ENCODE measurements at regions not wholly inside any gene's neighbourhood (a gene's known extent, or its start where the extent isn't known, plus 50 kb on each side); places are given as distances from the start of the nearest gene placed in this dataset.

DNA sequence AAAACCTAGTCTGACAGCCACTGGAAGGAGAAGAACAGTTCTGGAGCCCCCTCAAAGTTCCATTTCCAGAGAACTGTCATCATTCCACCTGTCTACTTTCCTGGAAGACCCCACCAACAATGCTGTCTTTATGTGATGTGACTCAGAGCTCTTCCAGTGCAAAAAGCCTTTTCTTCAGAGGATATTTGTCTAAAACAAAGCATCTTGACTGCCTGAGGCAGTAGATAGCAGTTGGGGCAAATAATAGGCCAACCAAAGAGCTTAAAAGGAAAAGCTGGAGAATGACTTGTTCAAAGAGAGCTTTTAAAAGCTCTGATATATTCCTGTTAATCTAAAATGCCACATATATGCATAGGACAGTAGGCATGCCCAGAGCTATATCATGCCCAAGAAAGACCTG lies 62.6 kb downstream of the MIS18A start:
- no peaks in the 10 kb centered on the region for H3K4me1 Mint-ChIP-seq
- H3K4me3 Mint-ChIP-seq = no peak overlapping the region
- no peaks in the 10 kb centered on the region for H3K27me3 ChIP-seq (ENCODE audit: control insufficient read depth, insufficient read depth, low read length)
- H3K36me3 ChIP-seq (ENCODE audit: control insufficient read depth, insufficient read depth, low read length) = no peaks in the 10 kb centered on the region
- DNase-seq (no peak), ATAC-seq (no peak)
- no peak overlapping the region for H3K27ac Mint-ChIP-seq
- H3K27ac ChIP-seq (ENCODE audit: low read length) = no peak overlapping the region
- TF ChIP-seq, protein P1, sequence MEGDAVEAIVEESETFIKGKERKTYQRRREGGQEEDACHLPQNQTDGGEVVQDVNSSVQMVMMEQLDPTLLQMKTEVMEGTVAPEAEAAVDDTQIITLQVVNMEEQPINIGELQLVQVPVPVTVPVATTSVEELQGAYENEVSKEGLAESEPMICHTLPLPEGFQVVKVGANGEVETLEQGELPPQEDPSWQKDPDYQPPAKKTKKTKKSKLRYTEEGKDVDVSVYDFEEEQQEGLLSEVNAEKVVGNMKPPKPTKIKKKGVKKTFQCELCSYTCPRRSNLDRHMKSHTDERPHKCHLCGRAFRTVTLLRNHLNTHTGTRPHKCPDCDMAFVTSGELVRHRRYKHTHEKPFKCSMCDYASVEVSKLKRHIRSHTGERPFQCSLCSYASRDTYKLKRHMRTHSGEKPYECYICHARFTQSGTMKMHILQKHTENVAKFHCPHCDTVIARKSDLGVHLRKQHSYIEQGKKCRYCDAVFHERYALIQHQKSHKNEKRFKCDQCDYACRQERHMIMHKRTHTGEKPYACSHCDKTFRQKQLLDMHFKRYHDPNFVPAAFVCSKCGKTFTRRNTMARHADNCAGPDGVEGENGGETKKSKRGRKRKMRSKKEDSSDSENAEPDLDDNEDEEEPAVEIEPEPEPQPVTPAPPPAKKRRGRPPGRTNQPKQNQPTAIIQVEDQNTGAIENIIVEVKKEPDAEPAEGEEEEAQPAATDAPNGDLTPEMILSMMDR (IDR thresholded peaks at IDR 0.05) = no peak
- H3K4me1 ChIP-seq (ENCODE audit: control insufficient read depth, insufficient read depth, low read length) = no peaks in the 10 kb centered on the region
- H3K4me3 ChIP-seq (ENCODE audit: low read length) = no peak overlapping the region
- peaks cover 0 to 2% of the 10 kb centered on the region in 2 donors for H3K9me3 Mint-ChIP-seq
- intact Hi-C loops (cut with micrococcal nuclease) = no loop called here
- H3K36me3 Mint-ChIP-seq = no peaks in the 10 kb centered on the region
- peaks cover 8 to 22% of the 10 kb centered on the region in 2 donors for H3K27me3 Mint-ChIP-seq (ENCODE audit: low read depth in 2 of 2)
- H3K9me3 ChIP-seq (ENCODE audit: control insufficient read depth, insufficient read depth, low read length) = no peaks in the 10 kb centered on the region

DNA sequence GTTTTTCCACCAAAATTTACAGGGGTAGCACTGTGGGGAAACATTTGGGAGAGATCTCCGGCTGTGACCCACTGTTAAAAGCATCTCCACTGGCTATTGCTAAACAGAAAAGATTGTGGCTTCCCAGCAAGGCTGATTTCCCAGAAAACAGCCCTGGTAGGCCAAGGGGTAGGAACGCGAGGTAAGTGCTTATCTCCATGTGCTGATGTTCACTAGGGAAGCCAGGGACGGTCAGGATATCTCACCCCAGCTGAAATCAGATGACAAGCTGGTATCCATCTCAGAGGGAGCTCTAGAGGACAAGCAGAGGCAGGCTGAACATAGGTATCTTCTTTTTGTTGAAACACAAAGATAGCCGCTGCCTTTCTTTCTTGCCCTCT lies 63.6 kb downstream of the MIS18A start:
- Mint-ChIP-seq H3K4me1 (no peaks in the 10 kb centered on the region), H3K36me3 (no peaks in the 10 kb centered on the region), H3K27me3 (ENCODE audit: low read depth in 2 of 2) (peaks cover 8 to 14% of the 10 kb centered on the region in 2 donors), H3K9me3 (no peaks in the 10 kb centered on the region), H3K27ac (no peak overlapping the region), H3K4me3 (no peak overlapping the region)
- no peaks in the 10 kb centered on the region for H3K9me3 ChIP-seq (ENCODE audit: control insufficient read depth, insufficient read depth, low read length)
- WGBS (ENCODE audit: insufficient coverage) = 87% methylated on average over 5 of the region's 5 CpGs
- no peaks in the 10 kb centered on the region for H3K36me3 ChIP-seq (ENCODE audit: control insufficient read depth, insufficient read depth, low read length)
- no peaks in the 10 kb centered on the region for H3K4me1 ChIP-seq (ENCODE audit: control insufficient read depth, insufficient read depth, low read length)
- TF ChIP-seq, protein P1 (IDR thresholded peaks at IDR 0.05) = no peak
- H3K4me3 ChIP-seq (ENCODE audit: low read length) = no peak overlapping the region
- ATAC-seq (no peak), DNase-seq (no peak)
- intact Hi-C loops (cut with micrococcal nuclease) = no loop called here
- no peaks in the 10 kb centered on the region for H3K27me3 ChIP-seq (ENCODE audit: control insufficient read depth, insufficient read depth, low read length)
- H3K27ac ChIP-seq (ENCODE audit: low read length) = no peak overlapping the region

GRCh38 chr21:32214654-32215305 lies 64.1 kb downstream of the MIS18A start:
- Mint-ChIP-seq H3K9me3 (no peaks in the 10 kb centered on the region), H3K27ac (no peak overlapping the region), H3K4me1 (no peaks in the 10 kb centered on the region), H3K4me3 (no peak overlapping the region), H3K27me3 (ENCODE audit: low read depth in 2 of 2) (peaks cover 8 to 13% of the 10 kb centered on the region in 2 donors), H3K36me3 (no peaks in the 10 kb centered on the region)
- WGBS (ENCODE audit: insufficient coverage) = 82% methylated on average over 5 of the region's 5 CpGs
- Histone ChIP-seq H3K4me1 (ENCODE audit: control insufficient read depth, insufficient read depth, low read length) (no peaks in the 10 kb centered on the region), H3K9me3 (ENCODE audit: control insufficient read depth, insufficient read depth, low read length) (no peaks in the 10 kb centered on the region), H3K4me3 (ENCODE audit: low read length) (no peak overlapping the region), H3K27ac (ENCODE audit: low read length) (no peak overlapping the region), H3K27me3 (ENCODE audit: control insufficient read depth, insufficient read depth, low read length) (no peaks in the 10 kb centered on the region), H3K36me3 (ENCODE audit: control insufficient read depth, insufficient read depth, low read length) (no peaks in the 10 kb centered on the region)
- intact Hi-C loops (cut with micrococcal nuclease) = no loop called here
- TF ChIP-seq, protein P1 (IDR thresholded peaks at IDR 0.05) = no peak
- no peak for ATAC-seq
- DNase-seq = no peak

- 82% methylated on average over 4 of the region's 4 CpGs for WGBS (ENCODE audit: insufficient coverage)
- H3K36me3 Mint-ChIP-seq = no peaks in the 10 kb centered on the region
- Histone ChIP-seq H3K27ac (ENCODE audit: low read length) (no peak overlapping the region), H3K27me3 (ENCODE audit: control insufficient read depth, insufficient read depth, low read length) (no peaks in the 10 kb centered on the region), H3K9me3 (ENCODE audit: control insufficient read depth, insufficient read depth, low read length) (no peaks in the 10 kb centered on the region), H3K36me3 (ENCODE audit: control insufficient read depth, insufficient read depth, low read length) (no peaks in the 10 kb centered on the region), H3K4me3 (ENCODE audit: low read length) (no peak overlapping the region), H3K4me1 (ENCODE audit: control insufficient read depth, insufficient read depth, low read length) (no peaks in the 10 kb centered on the region)
- H3K27ac Mint-ChIP-seq = no peak overlapping the region
- ATAC-seq = no peak
- DNase-seq = no peak
- TF ChIP-seq, protein P1 (IDR thresholded peaks at IDR 0.05) = no peak
- peaks cover 4 to 15% of the 10 kb centered on the region in 2 donors for H3K27me3 Mint-ChIP-seq (ENCODE audit: low read depth in 2 of 2)
- H3K9me3 Mint-ChIP-seq = no peaks in the 10 kb centered on the region
- no peak overlapping the region for H3K4me3 Mint-ChIP-seq
- intact Hi-C loops (cut with micrococcal nuclease) = no loop called here
- no peaks in the 10 kb centered on the region for H3K4me1 Mint-ChIP-seq
These were observed 66.7 kb downstream of the MIS18A start for GRCh38 chr21:32212116-32212515.

All from natural killer cell (primary cell).